ENCODE measurements at regions not wholly inside any gene's neighbourhood (a gene's known extent, or its start where the extent isn't known, plus 50 kb on each side); places are given as distances from the start of the nearest gene placed in this dataset.
"Not testable (repeated sequence)": the region's sequence is repeated elsewhere in the genome, so short reads cannot be mapped to it uniquely, and the experiment has no call there.

DNA sequence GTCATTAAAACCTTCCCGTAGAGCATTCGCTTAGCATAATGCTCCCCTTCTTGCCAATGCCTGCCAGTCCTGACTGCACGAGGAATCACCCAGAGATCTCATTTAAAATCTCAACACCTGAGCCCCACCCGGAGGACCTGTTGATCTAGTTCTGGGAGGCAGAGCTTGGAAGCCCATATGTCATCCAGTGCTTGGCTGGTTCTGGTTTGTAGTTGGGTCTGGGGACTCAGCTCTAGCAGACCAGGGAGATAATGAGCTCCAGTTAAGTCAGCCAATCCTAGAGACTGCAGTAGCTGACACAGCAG, 131.8 kb upstream of the DAP start:
- TF ChIP-seq, protein P1, sequence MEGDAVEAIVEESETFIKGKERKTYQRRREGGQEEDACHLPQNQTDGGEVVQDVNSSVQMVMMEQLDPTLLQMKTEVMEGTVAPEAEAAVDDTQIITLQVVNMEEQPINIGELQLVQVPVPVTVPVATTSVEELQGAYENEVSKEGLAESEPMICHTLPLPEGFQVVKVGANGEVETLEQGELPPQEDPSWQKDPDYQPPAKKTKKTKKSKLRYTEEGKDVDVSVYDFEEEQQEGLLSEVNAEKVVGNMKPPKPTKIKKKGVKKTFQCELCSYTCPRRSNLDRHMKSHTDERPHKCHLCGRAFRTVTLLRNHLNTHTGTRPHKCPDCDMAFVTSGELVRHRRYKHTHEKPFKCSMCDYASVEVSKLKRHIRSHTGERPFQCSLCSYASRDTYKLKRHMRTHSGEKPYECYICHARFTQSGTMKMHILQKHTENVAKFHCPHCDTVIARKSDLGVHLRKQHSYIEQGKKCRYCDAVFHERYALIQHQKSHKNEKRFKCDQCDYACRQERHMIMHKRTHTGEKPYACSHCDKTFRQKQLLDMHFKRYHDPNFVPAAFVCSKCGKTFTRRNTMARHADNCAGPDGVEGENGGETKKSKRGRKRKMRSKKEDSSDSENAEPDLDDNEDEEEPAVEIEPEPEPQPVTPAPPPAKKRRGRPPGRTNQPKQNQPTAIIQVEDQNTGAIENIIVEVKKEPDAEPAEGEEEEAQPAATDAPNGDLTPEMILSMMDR (conservative IDR thresholded peaks at IDR 0.05; ENCODE audit: low read depth, low read length) = no peak
- no peak for DNase-seq (ENCODE audit: low read depth)
- no peak overlapping the region for H3K4me3 ChIP-seq (ENCODE audit: low read depth, low read length)

DNA sequence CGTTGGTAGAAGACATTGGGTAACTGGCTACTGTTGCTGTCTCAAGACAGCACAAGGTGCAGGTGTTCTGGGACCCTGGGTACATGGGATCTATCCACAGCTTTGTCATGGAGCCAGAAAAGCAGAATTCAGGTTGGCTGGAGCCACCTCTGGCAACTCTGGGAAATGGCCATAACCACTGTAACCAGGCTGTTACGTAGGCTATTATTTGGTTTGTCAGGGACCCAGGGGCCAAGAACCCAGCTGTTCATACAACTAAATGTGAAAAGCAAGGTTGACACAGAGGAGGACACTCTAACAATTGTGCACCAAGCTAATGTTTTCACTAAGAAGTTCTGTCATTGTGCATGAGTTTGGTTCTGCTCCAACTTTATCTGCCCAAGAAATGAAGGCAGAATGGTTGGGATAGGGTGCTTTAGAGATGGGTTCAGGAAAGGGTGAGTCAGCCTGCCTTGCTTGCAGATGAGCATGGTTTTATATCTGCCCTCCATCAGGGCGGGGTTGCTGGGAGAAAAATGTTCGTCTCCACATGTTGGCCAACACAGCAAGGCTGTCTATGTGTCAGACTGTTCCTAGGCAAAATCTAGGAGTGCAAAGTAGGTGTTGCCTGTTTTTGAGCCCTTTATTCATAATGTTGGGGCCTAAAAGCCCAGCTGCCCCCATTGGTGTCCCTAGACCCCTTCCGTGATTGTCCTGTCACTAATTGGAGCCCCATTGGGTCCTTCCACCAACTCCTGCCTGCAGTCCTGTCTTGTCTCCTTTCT, 131.3 kb upstream of the DAP start:
- DNase-seq (ENCODE audit: low read depth) = no peak
- H3K4me3 ChIP-seq (ENCODE audit: low read depth, low read length) = no peak overlapping the region
- TF ChIP-seq, protein P1 (conservative IDR thresholded peaks at IDR 0.05; ENCODE audit: low read depth, low read length) = no peak

DNA sequence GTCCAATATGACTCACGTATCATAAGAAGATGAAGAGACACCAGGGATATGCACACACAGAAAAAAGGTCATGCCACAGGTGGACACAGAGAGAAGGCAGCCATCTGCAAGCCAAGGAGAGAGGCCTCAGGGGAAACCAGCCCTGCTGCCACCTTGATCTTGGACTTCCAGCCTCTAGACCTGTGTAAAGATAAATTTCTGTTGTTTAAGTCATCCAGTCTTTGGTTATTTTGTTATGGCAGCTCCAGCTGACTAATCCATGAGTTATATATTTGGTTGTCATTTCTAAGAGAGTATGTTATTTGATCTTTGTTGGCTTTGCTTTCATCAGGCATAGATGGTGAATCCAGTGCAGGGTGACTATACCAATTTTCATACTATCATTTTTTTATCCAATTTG, 130.2 kb upstream of the DAP start:
- H3K4me3 ChIP-seq (ENCODE audit: low read depth, low read length) = no peak overlapping the region
- TF ChIP-seq, protein P1 (conservative IDR thresholded peaks at IDR 0.05; ENCODE audit: low read depth, low read length) = no peak
- DNase-seq (ENCODE audit: low read depth) = no peak

DNA sequence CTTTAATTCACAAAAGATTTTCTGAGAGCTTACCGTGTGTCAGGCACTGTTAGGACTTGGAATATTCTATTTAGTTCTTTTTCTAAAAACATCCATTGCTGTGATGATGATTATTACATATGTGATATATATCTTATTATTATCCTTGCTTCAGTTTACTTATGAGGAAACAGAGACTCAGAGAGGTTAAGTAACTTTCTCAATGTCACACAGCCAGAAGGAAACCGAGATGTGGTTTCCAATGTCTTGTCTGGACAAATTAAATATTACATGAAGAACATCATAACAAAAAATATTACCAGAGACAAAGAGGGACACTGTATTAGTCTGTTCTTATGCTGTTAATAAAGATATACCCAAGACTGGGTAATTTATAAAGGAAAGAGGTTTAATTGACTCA, 125.5 kb upstream of the DAP start:
- H3K4me3 ChIP-seq (ENCODE audit: low read depth, low read length) = no peak overlapping the region
- TF ChIP-seq, protein P1 (conservative IDR thresholded peaks at IDR 0.05; ENCODE audit: low read depth, low read length) = no peak
- DNase-seq (ENCODE audit: low read depth) = no peak

DNA sequence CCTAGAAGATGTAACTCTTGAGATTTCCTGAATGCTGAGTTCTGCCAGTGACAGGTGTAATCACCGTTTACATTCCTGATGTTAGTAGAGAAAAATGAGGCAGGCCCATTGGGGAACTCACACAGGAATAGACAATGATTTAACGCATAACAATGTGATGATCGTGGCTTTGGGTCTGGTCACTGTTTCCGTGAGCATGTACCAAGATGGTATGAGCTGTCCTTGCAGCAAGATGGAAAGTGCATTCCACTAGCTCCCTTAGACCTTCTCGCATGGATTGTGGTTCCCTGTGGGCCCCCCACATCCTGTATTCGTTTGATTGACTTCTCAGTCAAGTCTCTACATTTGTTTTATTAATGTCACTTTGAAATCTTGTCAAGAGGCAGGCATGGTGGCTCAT, 124.0 kb upstream of the DAP start:
- TF ChIP-seq, protein P1 (conservative IDR thresholded peaks at IDR 0.05; ENCODE audit: low read depth, low read length) = no peak
- DNase-seq (ENCODE audit: low read depth) = peak; percentile 11
- H3K4me3 ChIP-seq (ENCODE audit: low read depth, low read length) = no peak overlapping the region

DNA sequence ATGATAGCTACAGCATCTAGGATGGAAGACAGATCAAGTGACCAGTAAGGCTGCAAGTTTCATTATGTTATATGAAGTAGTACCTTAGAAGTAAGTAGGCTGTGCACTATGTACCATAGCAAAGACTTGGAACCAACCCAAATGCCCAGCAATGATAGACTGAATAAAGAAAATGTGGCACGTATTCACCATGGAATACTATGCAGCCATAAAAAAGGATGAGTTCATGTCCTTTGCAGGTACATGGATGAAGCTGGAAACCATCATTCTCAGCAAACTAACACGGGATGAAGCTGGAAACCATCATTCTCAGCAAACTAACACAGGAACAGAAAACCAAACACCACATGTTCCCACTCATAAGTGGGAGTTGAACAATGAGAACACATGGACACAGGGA, 122.9 kb upstream of the DAP start:
- not testable (repeated sequence) for DNase-seq (ENCODE audit: low read depth)

DNA sequence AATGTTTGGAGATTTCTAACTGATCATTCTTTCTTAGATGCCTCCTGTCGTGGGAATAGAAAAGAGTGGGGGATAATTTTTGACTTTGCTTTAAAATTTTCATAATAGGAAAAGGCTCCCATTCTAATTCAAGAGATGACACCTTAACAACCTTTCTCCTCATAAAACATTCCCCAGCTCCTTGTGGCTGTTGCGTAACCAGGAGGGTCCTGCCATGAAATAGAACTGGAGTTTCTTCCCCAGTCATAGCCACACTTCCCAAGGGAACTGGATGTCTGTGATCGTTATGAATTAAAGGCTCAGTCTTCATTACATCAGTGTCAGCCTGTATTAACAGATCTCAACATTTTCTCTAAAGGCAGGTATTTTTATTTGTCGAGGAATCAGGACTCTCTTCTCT, 119.9 kb upstream of the DAP start:
- no peak overlapping the region for H3K4me3 ChIP-seq (ENCODE audit: low read depth, low read length)
- DNase-seq (ENCODE audit: low read depth) = no peak
- TF ChIP-seq, protein P1 (conservative IDR thresholded peaks at IDR 0.05; ENCODE audit: low read depth, low read length) = no peak

More for the DNA sequence above, 122.9 kb upstream of the DAP start:
- H3K4me3 ChIP-seq (ENCODE audit: low read depth, low read length) = not testable (repeated sequence)

DNA sequence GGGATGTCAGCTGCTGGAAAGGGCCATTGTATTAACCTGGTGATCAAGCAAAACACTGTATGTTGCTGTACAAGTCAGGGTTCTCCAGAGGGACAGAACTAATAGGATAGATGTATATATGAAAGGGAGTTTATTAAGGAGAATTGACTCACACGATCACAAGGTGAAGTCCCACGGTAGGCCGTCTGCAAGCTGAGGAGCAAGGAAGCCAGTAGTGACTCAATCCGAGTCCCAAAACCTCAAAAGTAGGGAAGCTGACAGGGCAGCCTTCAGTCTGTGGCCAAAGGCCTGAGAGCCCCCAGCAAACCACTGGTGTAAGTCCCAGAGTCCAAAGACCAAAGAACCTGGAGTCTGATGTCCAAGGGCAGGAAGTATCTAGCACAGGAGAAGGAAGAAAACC, 116.0 kb upstream of the DAP start:
- H3K4me3 ChIP-seq (ENCODE audit: low read depth, low read length); DNase-seq (ENCODE audit: low read depth): not testable (repeated sequence)
